CD4-positive, alpha-beta T cell treated with Interleukin-1 beta for 1 hour (primary cell): ENCODE measurements at regions not wholly inside any gene's neighbourhood (a gene's known extent, or its start where the extent isn't known, plus 50 kb on each side); places are given as distances from the start of the nearest gene placed in this dataset.

Source experiments
- DNase-seq, 2 donors: peaks; one replicate each; pipeline ENCODE4 v3.0.0-alpha.2; 2020 to 2022

GRCh38 chr22:46092011-46092410 is 58.3 kb upstream of the PPARA start:
- DNase-seq, result no peak

GRCh38 chr22:46092670-46093410 is 57.5 kb upstream of the PPARA start:
- no peak for DNase-seq

DNA sequence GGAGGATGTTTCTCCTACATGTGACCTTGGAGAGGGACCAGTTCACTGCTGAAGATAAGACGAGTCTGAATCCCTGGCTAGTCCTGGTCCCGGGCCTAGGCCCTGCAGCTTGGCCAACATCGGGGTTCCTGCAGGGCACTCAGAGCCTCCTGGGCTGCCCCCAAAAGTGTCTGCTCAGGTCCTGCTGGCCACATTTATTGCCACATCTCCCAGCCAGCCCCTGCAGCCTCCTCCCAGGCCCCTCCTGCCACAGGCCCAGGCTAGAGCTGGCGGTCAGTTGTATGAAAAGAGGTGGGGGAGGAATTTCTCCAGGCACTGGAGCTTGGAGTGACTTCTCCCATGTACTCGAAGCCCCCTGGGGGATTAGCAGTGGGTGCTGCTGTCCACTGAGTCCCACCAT is 56.5 kb upstream of the PPARA start:
- DNase-seq, result no peak

DNA sequence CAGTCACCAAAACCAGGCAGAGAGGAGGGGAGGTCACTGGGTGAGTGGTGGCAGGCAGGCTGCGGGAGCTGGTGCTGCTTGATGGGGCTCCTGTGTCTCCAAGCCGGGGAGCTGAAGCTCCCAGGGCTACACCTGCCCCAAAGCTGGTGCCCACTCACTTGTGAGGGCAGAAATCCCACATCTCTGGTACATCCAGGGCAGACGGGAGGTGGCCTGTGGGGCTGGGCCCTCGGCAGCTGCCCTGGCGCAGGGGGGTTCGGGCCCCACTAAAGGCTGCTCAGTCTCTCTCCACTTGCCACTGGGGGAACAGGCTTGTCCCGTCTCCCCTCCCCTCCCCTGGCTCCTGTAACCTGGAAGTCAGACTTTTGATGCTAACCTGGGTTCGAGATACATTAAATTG is 55.6 kb upstream of the PPARA start:
- DNase-seq, result no peak

DNA sequence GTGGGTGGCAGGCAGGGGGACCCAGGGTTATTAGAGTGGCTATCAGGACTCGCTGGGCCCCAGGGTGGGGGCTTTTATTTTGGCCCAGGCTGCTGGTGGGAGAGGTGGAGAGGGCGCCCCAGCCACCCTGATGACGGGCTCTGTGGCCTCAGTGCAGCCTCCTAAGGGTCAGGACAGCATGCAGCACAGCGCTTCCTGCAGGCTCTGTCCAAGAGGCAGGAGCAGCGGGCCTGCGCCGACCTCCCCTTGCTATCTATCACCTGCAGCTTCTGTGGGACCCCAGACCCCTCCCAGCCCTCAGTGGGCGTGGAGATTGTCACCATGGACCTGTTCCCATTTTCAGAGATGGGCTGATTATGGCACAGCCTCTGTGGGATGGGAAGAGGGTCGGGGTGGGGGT is 54.3 kb upstream of the PPARA start:
- DNase-seq, result no peak

- no peak for DNase-seq
These were observed 53.6 kb upstream of the PPARA start for GRCh38 chr22:46096706-46097230.

GRCh38 chr22:46097268-46097900 is 52.9 kb upstream of the PPARA start:
- no peak for DNase-seq

GRCh38 chr22:46098525-46099475 is 51.5 kb upstream of the PPARA start:
- DNase-seq, result no peak

- no peak for DNase-seq
These were observed 50.6 kb upstream of the PPARA start for GRCh38 chr22:46099740-46100139.

DNA sequence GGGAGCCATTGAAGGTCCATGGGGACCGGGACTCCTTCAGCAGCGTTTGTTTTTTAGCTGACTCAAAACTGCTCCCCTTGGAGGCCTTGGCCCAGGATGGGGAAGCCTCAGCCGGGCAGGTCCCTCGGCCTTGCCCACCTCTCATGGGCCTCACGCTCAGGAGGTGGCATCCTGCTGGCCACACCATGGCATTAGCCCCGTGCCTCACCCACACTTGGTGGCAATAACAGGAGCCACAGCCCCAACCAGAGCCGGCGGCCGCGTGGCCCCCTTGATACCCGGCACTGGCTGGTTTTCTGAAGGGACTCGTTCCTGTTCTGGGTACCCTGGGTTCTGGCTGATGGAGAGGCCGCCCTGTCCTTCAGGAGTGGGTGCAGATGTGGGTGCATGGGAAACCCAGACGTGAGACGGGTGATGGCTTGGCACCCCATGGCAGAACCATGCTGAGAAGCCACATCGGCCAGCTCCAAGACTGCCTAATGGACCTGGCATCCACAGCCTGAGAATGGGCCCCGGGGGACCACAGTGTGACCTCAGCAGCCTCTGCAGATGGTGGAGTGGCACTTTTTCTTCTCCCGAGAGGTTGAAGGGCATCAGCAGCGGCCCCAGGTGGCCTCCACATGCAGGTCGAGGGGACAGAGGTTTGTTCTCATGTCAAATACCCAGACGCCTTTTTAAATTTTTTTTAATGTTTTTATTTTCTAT is 49.8 kb upstream of the PPARA start:
- DNase-seq, result no peak
